Activated T-cell treated with anti-CD3 and anti-CD28 coated beads, Interleukin-2, amount 50 U/mL, for 1 hour (primary cell): ENCODE measurements at regions not wholly inside any gene's neighbourhood (a gene's known extent, or its start where the extent isn't known, plus 50 kb on each side); places are given as distances from the start of the nearest gene placed in this dataset.
"Not testable (repeated sequence)": the region's sequence is repeated elsewhere in the genome, so short reads cannot be mapped to it uniquely, and the experiment has no call there.

Source experiments
- DNase-seq: peaks from one replicate; pipeline ENCODE4 v3.0.0-alpha.2; 2020

GRCh38 chr9:117864385-117865057, 160.3 kb downstream of the TLR4 start:
- no peak for DNase-seq

GRCh38 chr9:117868594-117868993, 164.4 kb downstream of the TLR4 start:
- no peak for DNase-seq

- no peak for DNase-seq
Measured at GRCh38 chr9:117869287-117869686, 165.1 kb downstream of the TLR4 start.

GRCh38 chr9:117869712-117870111, 165.5 kb downstream of the TLR4 start:
- no peak for DNase-seq

GRCh38 chr9:117873664-117874063, 169.5 kb downstream of the TLR4 start:
- no peak for DNase-seq

GRCh38 chr9:117875886-117876285, 171.7 kb downstream of the TLR4 start:
- no peak for DNase-seq

- DNase-seq, result no peak
Measured at GRCh38 chr9:117882171-117882570, 178.0 kb downstream of the TLR4 start.

- DNase-seq, result no peak
Measured at GRCh38 chr9:117886616-117887015, 182.4 kb downstream of the TLR4 start.

- DNase-seq, result no peak
Measured at GRCh38 chr9:117887383-117887782, 183.2 kb downstream of the TLR4 start.

- DNase-seq, result no peak
Measured at GRCh38 chr9:117887941-117888340, 183.7 kb downstream of the TLR4 start.

GRCh38 chr9:117903453-117903852, 199.2 kb downstream of the TLR4 start:
- no peak for DNase-seq

GRCh38 chr9:117906763-117907162, 202.6 kb downstream of the TLR4 start:
- no peak for DNase-seq

GRCh38 chr9:117907420-117907819, 203.2 kb downstream of the TLR4 start:
- no peak for DNase-seq

- no peak for DNase-seq
Measured at GRCh38 chr9:117916291-117916690, 212.1 kb downstream of the TLR4 start.

- no peak for DNase-seq
Measured at GRCh38 chr9:117917873-117918272, 213.7 kb downstream of the TLR4 start.

GRCh38 chr9:117919538-117919937, 215.3 kb downstream of the TLR4 start:
- no peak for DNase-seq

GRCh38 chr9:117926031-117926658, 221.9 kb downstream of the TLR4 start:
- DNase-seq, result no peak

GRCh38 chr9:117927354-117927753, 223.2 kb downstream of the TLR4 start:
- no peak for DNase-seq

GRCh38 chr9:117929868-117930267, 225.7 kb downstream of the TLR4 start:
- DNase-seq, result no peak

GRCh38 chr9:117932585-117932984, 228.4 kb downstream of the TLR4 start:
- DNase-seq, result no peak

- DNase-seq, result no peak
Measured at GRCh38 chr9:117936185-117937130, 232.3 kb downstream of the TLR4 start.

GRCh38 chr9:117938086-117938485, 233.9 kb downstream of the TLR4 start:
- no peak for DNase-seq

- no peak for DNase-seq
Measured at GRCh38 chr9:117938896-117939295, 234.7 kb downstream of the TLR4 start.

GRCh38 chr9:117944750-117945149, 240.5 kb downstream of the TLR4 start:
- not testable (repeated sequence) for DNase-seq
